HEK293 (cell line): ENCODE measurements at regions not wholly inside any gene's neighbourhood (a gene's known extent, or its start where the extent isn't known, plus 50 kb on each side); places are given as distances from the start of the nearest gene placed in this dataset.

Experiments
- BCL11A ChIP-seq: fragments of 450-650 bp; formaldehyde crosslinking; IDR thresholded peaks from 2 replicates; pipeline ENCODE4 v1.5.1; 2016; ENCODE audit warnings: low read depth, missing biosample characterization, missing genetic modification characterization
- CTCF ChIP-seq: fragments of 450-650 bp; formaldehyde crosslinking; IDR thresholded peaks from 2 replicates; pipeline ENCODE4 v1.5.1; 2016; ENCODE audit warnings: missing biosample characterization, missing genetic modification characterization
- KLF7 ChIP-seq: fragments of 450-650 bp; formaldehyde crosslinking; IDR thresholded peaks from 2 replicates; pipeline ENCODE4 v1.5.1; 2016; ENCODE audit warnings: missing biosample characterization, missing genetic modification characterization, borderline replicate concordance
- ZBTB7A ChIP-seq: fragments of 450-650 bp; formaldehyde crosslinking; IDR thresholded peaks from 2 replicates; pipeline ENCODE4 v1.5.1; 2016; ENCODE audit warnings: low read depth, missing biosample characterization, missing genetic modification characterization
- ZNF302 ChIP-seq: fragments of 450-650 bp; formaldehyde crosslinking; IDR thresholded peaks from 2 replicates; pipeline ENCODE4 v1.5.1; 2016; ENCODE audit warnings: missing biosample characterization, missing genetic modification characterization, low read depth
- ZNF48 ChIP-seq: fragments of 450-650 bp; formaldehyde crosslinking; IDR thresholded peaks from 2 replicates; pipeline ENCODE4 v1.5.1; 2016; ENCODE audit warnings: missing biosample characterization, missing genetic modification characterization
- TF ChIP-seq, protein P1 (sequence below): fragments of 450-650 bp; formaldehyde crosslinking; IDR thresholded peaks from 2 replicates; pipeline ENCODE4 v1.5.1; 2017; ENCODE audit warnings: missing biosample characterization, missing genetic modification characterization

- TF ChIP-seq ZNF302 (tag by site-specific recombination), result no peak
- TF ChIP-seq ZBTB7A (tag by site-specific recombination), result no peak
- no peak for TF ChIP-seq ZNF48 (tag by site-specific recombination)
- TF ChIP-seq KLF7 (tag by site-specific recombination), result no peak
- TF ChIP-seq, protein P1, sequence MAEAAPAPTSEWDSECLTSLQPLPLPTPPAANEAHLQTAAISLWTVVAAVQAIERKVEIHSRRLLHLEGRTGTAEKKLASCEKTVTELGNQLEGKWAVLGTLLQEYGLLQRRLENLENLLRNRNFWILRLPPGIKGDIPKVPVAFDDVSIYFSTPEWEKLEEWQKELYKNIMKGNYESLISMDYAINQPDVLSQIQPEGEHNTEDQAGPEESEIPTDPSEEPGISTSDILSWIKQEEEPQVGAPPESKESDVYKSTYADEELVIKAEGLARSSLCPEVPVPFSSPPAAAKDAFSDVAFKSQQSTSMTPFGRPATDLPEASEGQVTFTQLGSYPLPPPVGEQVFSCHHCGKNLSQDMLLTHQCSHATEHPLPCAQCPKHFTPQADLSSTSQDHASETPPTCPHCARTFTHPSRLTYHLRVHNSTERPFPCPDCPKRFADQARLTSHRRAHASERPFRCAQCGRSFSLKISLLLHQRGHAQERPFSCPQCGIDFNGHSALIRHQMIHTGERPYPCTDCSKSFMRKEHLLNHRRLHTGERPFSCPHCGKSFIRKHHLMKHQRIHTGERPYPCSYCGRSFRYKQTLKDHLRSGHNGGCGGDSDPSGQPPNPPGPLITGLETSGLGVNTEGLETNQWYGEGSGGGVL (tag by site-specific recombination), result no peak
- no peak for TF ChIP-seq CTCF (tag by site-specific recombination)
- TF ChIP-seq BCL11A (tag by site-specific recombination), result no peak
Measured at GRCh38 chr18:27582760-27583412, 397.8 kb upstream of the CHST9 start.
